Esophagus muscularis mucosa (tissue), 4 donors: ENCODE measurements at regions not wholly inside any gene's neighbourhood (a gene's known extent, or its start where the extent isn't known, plus 50 kb on each side); places are given as distances from the start of the nearest gene placed in this dataset.

ENCODE experiments used
- DNase-seq: peaks from one replicate; pipeline ENCODE4 v3.0.0-alpha.2; 2017; ENCODE audit errors: extremely low spot score
- H3K27ac ChIP-seq, 4 donors: fragments of 200-600 bp; sonication (generic); replicated peaks in 1 of 4; 1 replicate in 3 of 4; 2 replicates in 1 of 4; pipeline ENCODE4 v1.5.1; 2016 to 2019; ENCODE audit warnings: mild to moderate bottlenecking in 1 of 4
- H3K27me3 ChIP-seq, 4 donors: fragments of 200-600 bp; sonication (generic); one replicate each; pipeline versions ENCODE4 v1.5.1 to v1.6.0; 2016 to 2019
- H3K36me3 ChIP-seq, 4 donors: fragments of 200-600 bp; sonication (generic); one replicate each; pipeline ENCODE4 v1.5.1; 2016 to 2019
- H3K4me1 ChIP-seq, 4 donors: fragments of 200-600 bp; sonication (generic); one replicate each; pipeline ENCODE4 v1.5.1; 2016 to 2019
- H3K4me3 ChIP-seq, 4 donors: fragments of 200-600 bp; sonication (generic); 1 replicate in 2 of 4; 2 replicates in 2 of 4; pipeline ENCODE4 v1.5.1; 2016 to 2019; ENCODE audit warnings: mild to moderate bottlenecking in 4 of 4, moderate library complexity in 1 of 4
- H3K9me3 ChIP-seq, 4 donors: fragments of 200-600 bp; sonication (generic); 1 replicate in 3 of 4; 2 replicates in 1 of 4; pipeline ENCODE4 v1.5.1; 2016 to 2019
- CTCF ChIP-seq, 3 experiments: fragments of 200-600 bp in 2 of 3; fragments of 450-650 bp in 1 of 3; sonication (generic) in 2 of 3; IDR thresholded peaks; one replicate each; pipeline ENCODE4 v1.5.1; 2017 to 2019; ENCODE audit warnings: antibody characterized with exemption in 3 of 3, mild to moderate bottlenecking in 2 of 3, moderate library complexity in 1 of 3
- EP300 ChIP-seq: sonication (generic); formaldehyde crosslinking; IDR thresholded peaks from one replicate; pipeline ENCODE4 v1.6.1; 2017; ENCODE audit warnings: antibody characterized with exemption
- POLR2A ChIP-seq: fragments of 450-650 bp; IDR thresholded peaks from one replicate; pipeline ENCODE4 v1.6.1; 2017; ENCODE audit warnings: antibody characterized with exemption, moderate library complexity, mild to moderate bottlenecking, low read depth
- POLR2AphosphoS5 ChIP-seq, 2 donors: sonication (generic); formaldehyde crosslinking; IDR thresholded peaks; one replicate each; pipeline ENCODE4 v1.6.1; 2017; ENCODE audit warnings: antibody characterized with exemption in 2 of 2
- WGBS: methylation state at CpG from one replicate; pipeline ENCODE4 v1.1.5; 2018; 5-methylcytosine and 5-hydroxymethylcytosine counted together
- intact Hi-C: fragments of 100-400 bp; cut with DNase I; formaldehyde crosslinking; loops from one replicate; pipeline ENCODE4 v1.15.1; 2023

- Histone ChIP-seq H3K9me3 (no peaks in the 10 kb centered on the region), H3K4me3 (no peak overlapping the region), H3K36me3 (no peaks in the 10 kb centered on the region), H3K4me1 (peaks cover 26 to 43% (median 43%) of the 10 kb centered on the region in 4 donors), H3K27me3 (no peaks in the 10 kb centered on the region), H3K27ac (peak overlapping the region; percentile 25 to 63 (median 52))
- no peak for DNase-seq
- TF ChIP-seq POLR2AphosphoS5 (IDR thresholded peaks at IDR 0.05), result peak; percentile 12 to 37
- no peak for TF ChIP-seq POLR2A
- intact Hi-C loops, result no loop called here
- WGBS, result 86% methylated on average over 7 of the region's 8 CpGs
Observed at GRCh38 chr2:42951263-42951938, 159.0 kb upstream of the HAAO start.

GRCh38 chr2:42949125-42949524, 156.7 kb upstream of the HAAO start:
- no peak overlapping the region for H3K27ac ChIP-seq
- 77% methylated on average over 5 of the region's 6 CpGs for WGBS
- DNase-seq, result no peak
- intact Hi-C loops, result loop anchor here (5.0 to 10.0 kb wide), 5 partner anchors 92 to 593 kb away; partner anchors contain the start of gene ZFP36L2
- H3K9me3 ChIP-seq, result no peaks in the 10 kb centered on the region
- H3K36me3 ChIP-seq, result no peaks in the 10 kb centered on the region
- no peak overlapping the region for H3K4me3 ChIP-seq
- TF ChIP-seq CTCF (IDR thresholded peaks at IDR 0.05), result no peak
- no peaks in the 10 kb centered on the region for H3K27me3 ChIP-seq
- peaks cover 16 to 34% (median 31%) of the 10 kb centered on the region in 4 donors for H3K4me1 ChIP-seq

GRCh38 chr2:42947809-42948600, 155.6 kb upstream of the HAAO start:
- 96% methylated on average over 2 of the region's 2 CpGs for WGBS
- DNase-seq, result no peak
- TF ChIP-seq EP300, result no peak
- TF ChIP-seq POLR2A, result no peak
- no peak for TF ChIP-seq CTCF (IDR thresholded peaks at IDR 0.05)
- TF ChIP-seq POLR2AphosphoS5 (IDR thresholded peaks at IDR 0.05), result no peak
- Histone ChIP-seq H3K27me3 (no peaks in the 10 kb centered on the region), H3K36me3 (no peaks in the 10 kb centered on the region), H3K4me1 (peaks cover 10 to 24% (median 23%) of the 10 kb centered on the region in 4 donors), H3K9me3 (no peaks in the 10 kb centered on the region), H3K27ac (no peak overlapping the region), H3K4me3 (no peak overlapping the region)
- intact Hi-C loops, result loop anchor here (5.0 to 10.0 kb wide), 5 partner anchors 91 to 594 kb away; partner anchors contain the start of gene ZFP36L2

GRCh38 chr2:42944779-42945415, 152.5 kb upstream of the HAAO start:
- Histone ChIP-seq H3K4me1 (peaks cover 9 to 18% (median 16%) of the 10 kb centered on the region in 4 donors), H3K9me3 (no peaks in the 10 kb centered on the region), H3K27me3 (no peaks in the 10 kb centered on the region), H3K36me3 (no peaks in the 10 kb centered on the region), H3K4me3 (no peak overlapping the region), H3K27ac (no peak overlapping the region)
- WGBS, result 94% methylated on average over 10 of the region's 10 CpGs
- DNase-seq, result no peak
- intact Hi-C loops, result loop anchor here (5.0 to 10.0 kb wide), 5 partner anchors 88 to 597 kb away; partner anchors contain the start of gene ZFP36L2
- TF ChIP-seq POLR2A, result no peak
- TF ChIP-seq CTCF (IDR thresholded peaks at IDR 0.05), result no peak
- no peak for TF ChIP-seq POLR2AphosphoS5 (IDR thresholded peaks at IDR 0.05)
- TF ChIP-seq EP300, result no peak

GRCh38 chr2:42942990-42943493, 150.7 kb upstream of the HAAO start:
- no peaks in the 10 kb centered on the region for H3K36me3 ChIP-seq
- no peak overlapping the region for H3K27ac ChIP-seq
- peaks cover 12 to 35% (median 31%) of the 10 kb centered on the region in 4 donors for H3K4me1 ChIP-seq
- WGBS, result 91% methylated on average over 12 of the region's 13 CpGs
- TF ChIP-seq CTCF (IDR thresholded peaks at IDR 0.05), result no peak
- no peak for TF ChIP-seq POLR2A
- no peak for TF ChIP-seq EP300
- TF ChIP-seq POLR2AphosphoS5 (IDR thresholded peaks at IDR 0.05), result no peak
- intact Hi-C loops, result loop anchor here (10.0 kb wide), 1 partner anchor 542 kb away; no protein-coding TSS in a partner anchor
- H3K4me3 ChIP-seq, result no peak overlapping the region
- no peaks in the 10 kb centered on the region for H3K9me3 ChIP-seq
- DNase-seq, result no peak
- H3K27me3 ChIP-seq, result no peaks in the 10 kb centered on the region
